ENCODE measurements at regions not wholly inside any gene's neighbourhood (a gene's known extent, or its start where the extent isn't known, plus 50 kb on each side); places are given as distances from the start of the nearest gene placed in this dataset.

GRCh38 chr6:15073883-15074465, 171.9 kb upstream of the JARID2 start:
- Histone ChIP-seq H3K4me1 (no peaks in the 10 kb centered on the region), H3K4me3 (no peak overlapping the region), H3K36me3 (no peaks in the 10 kb centered on the region), H3K27ac (no peak overlapping the region), H3K27me3 (no peaks in the 10 kb centered on the region), H3K9me3 (no peaks in the 10 kb centered on the region)
- no peak for DNase-seq
- no peak for ATAC-seq
- no peak for TF ChIP-seq CTCF (IDR thresholded peaks at IDR 0.05)
- intact Hi-C loops (cut with DNase I), result no loop called here
- whole genome bisulfite sequencing, 2 donors, result 96% methylated on average over 14 of the region's 14 CpGs

GRCh38 chr6:15074806-15075205, 171.1 kb upstream of the JARID2 start:
- Histone ChIP-seq H3K4me1 (no peaks in the 10 kb centered on the region), H3K4me3 (no peak overlapping the region), H3K36me3 (no peaks in the 10 kb centered on the region), H3K27me3 (no peaks in the 10 kb centered on the region), H3K27ac (no peak overlapping the region), H3K9me3 (no peaks in the 10 kb centered on the region)
- no peak for DNase-seq
- TF ChIP-seq CTCF (IDR thresholded peaks at IDR 0.05), result no peak
- intact Hi-C loops (cut with DNase I), result no loop called here
- ATAC-seq, result no peak
- 96 to 99% methylated on average over 10 of the region's 10 CpGs for WGBS, 2 donors

- Histone ChIP-seq H3K36me3 (no peaks in the 10 kb centered on the region), H3K27ac (no peak overlapping the region), H3K27me3 (no peaks in the 10 kb centered on the region), H3K9me3 (no peaks in the 10 kb centered on the region), H3K4me1 (no peaks in the 10 kb centered on the region), H3K4me3 (no peak overlapping the region)
- intact Hi-C loops (cut with DNase I), result no loop called here
- DNase-seq (no peak), ATAC-seq (peak in 2 of 8 donors; percentile 35 to 62)
- no peak for TF ChIP-seq CTCF (IDR thresholded peaks at IDR 0.05)
- 74 to 78% methylated on average over 4 of the region's 4 CpGs for WGBS, 2 donors
Observed at GRCh38 chr6:15076565-15076964, 169.3 kb upstream of the JARID2 start.

- Histone ChIP-seq H3K9me3 (no peaks in the 10 kb centered on the region), H3K27ac (no peak overlapping the region), H3K27me3 (no peaks in the 10 kb centered on the region), H3K4me1 (no peaks in the 10 kb centered on the region), H3K4me3 (no peak overlapping the region), H3K36me3 (no peaks in the 10 kb centered on the region)
- no peak for TF ChIP-seq CTCF (IDR thresholded peaks at IDR 0.05)
- DNase-seq, result no peak
- intact Hi-C loops (cut with DNase I), result no loop called here
- no peak for ATAC-seq
- WGBS, 2 donors, result 81 to 83% methylated on average over 4 of the region's 4 CpGs
Observed at GRCh38 chr6:15077006-15077405, 168.9 kb upstream of the JARID2 start.
